ENCODE measurements at regions not wholly inside any gene's neighbourhood (a gene's known extent, or its start where the extent isn't known, plus 50 kb on each side); places are given as distances from the start of the nearest gene placed in this dataset.

DNA sequence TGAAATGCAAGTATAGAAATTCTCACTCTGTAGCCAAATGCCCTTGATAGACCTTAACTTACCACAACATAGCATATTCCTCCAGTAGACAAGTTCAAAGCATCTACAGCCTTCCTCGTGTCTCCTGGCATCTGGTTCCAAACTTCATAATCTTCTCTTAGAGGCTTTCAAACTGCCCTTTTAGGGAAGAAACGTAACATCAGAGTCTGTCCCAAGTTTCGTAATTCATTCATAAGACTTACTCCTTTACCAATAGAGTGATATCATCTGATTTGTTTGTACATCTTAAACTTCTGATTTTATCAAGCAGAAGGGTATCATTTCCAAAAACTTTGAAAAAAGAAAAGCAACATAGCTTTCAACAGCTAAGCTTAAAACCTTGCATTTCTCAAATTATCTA lies 137.4 kb downstream of the SPRY2 start:
- TF ChIP-seq GATA2 (IDR thresholded peaks at IDR 0.05; ENCODE audit: low read depth, low read length) (no peak), GATA3 (IDR thresholded peaks at IDR 0.05; ENCODE audit: low read depth, low read length) (no peak)
